PC-3 (cell line): ENCODE measurements at regions not wholly inside any gene's neighbourhood (a gene's known extent, or its start where the extent isn't known, plus 50 kb on each side); places are given as distances from the start of the nearest gene placed in this dataset.

Experiments
- ATAC-seq: fragments of 200-7000 bp; cut with Tn5 transposase; 2 replicates; pipeline ENCODE4 v1.9.1; 2020; ENCODE audit warnings: mild to moderate bottlenecking, moderate library complexity
- BruUV-seq: library from RNA; stranded (reverse); fragments of 400-500 nt; replicated peaks from 2 replicates; lab custom pipeline; 2021; lab: Mats Ljungman, UMichigan
- CTCF ChIA-PET: fragments of 300-600 bp; sonication (Branson Sonifier 250); formaldehyde crosslinking; loops from one replicate; lab custom pipeline; 2022; ENCODE audit warnings: antibody characterized with exemption; lab: Charles Lee
- POLR2A ChIA-PET: fragments of 300-600 bp; sonication (Branson Sonifier 250); formaldehyde crosslinking; loops from one replicate; lab custom pipeline; 2022; ENCODE audit warnings: antibody characterized with exemption; ENCODE audit not compliant: unreplicated experiment; lab: Charles Lee
- DNase-seq: peaks from one replicate; pipeline ENCODE4 v3.0.0-alpha.2; 2015
- H2AFZ ChIP-seq: fragments of 300-600 bp; sonication (generic); 2 replicates; pipeline ENCODE4 v1.6.0; 2016; ENCODE audit warnings: antibody characterized with exemption, low read length
- H3F3A ChIP-seq: fragments of 300-600 bp; sonication (generic); one replicate; pipeline ENCODE4 v1.6.0; 2017; ENCODE audit warnings: antibody characterized with exemption, low read length, control low read depth, mild to moderate bottlenecking; ENCODE audit not compliant: unreplicated experiment
- H3K27ac ChIP-seq: fragments of 300-600 bp; sonication (generic); 2 replicates; pipeline ENCODE4 v1.5.1; 2016; ENCODE audit warnings: mild to moderate bottlenecking, low read length
- H3K27me3 ChIP-seq: fragments of 300-600 bp; sonication (generic); 2 replicates; pipeline ENCODE4 v1.6.1; 2016; ENCODE audit warnings: low read length, mixed read lengths
- H3K36me3 ChIP-seq: fragments of 300-600 bp; sonication (generic); 2 replicates; pipeline ENCODE4 v1.6.1; 2016; ENCODE audit warnings: low read depth, mixed run types, low read length, mixed read lengths
- H3K4me1 ChIP-seq: fragments of 300-600 bp; sonication (generic); 2 replicates; pipeline ENCODE4 v1.5.1; 2016; ENCODE audit warnings: low read length; ENCODE audit not compliant: insufficient read depth
- H3K4me2 ChIP-seq: fragments of 300-600 bp; sonication (generic); 2 replicates; pipeline ENCODE4 v1.6.0; 2016; ENCODE audit warnings: low read length
- H3K4me3 ChIP-seq: fragments of 300-600 bp; sonication (generic); 2 replicates; pipeline ENCODE4 v1.5.1; 2016; ENCODE audit warnings: mild to moderate bottlenecking, low read length, mixed read lengths
- H3K79me2 ChIP-seq: fragments of 300-600 bp; sonication (generic); 2 replicates; pipeline ENCODE4 v1.6.1; 2017; ENCODE audit warnings: low read length, mixed read lengths
- H3K9ac ChIP-seq: fragments of 300-600 bp; sonication (generic); 2 replicates; pipeline ENCODE4 v1.6.0; 2016; ENCODE audit warnings: mild to moderate bottlenecking, low read length
- H3K9me2 ChIP-seq: fragments of 300-600 bp; sonication (generic); replicated peaks from 2 replicates; pipeline ENCODE4 v1.6.1; 2016; ENCODE audit warnings: mixed run types, low read length, mixed read lengths
- H3K9me3 ChIP-seq: fragments of 300-600 bp; sonication (generic); 2 replicates; pipeline ENCODE4 v1.6.1; 2016; ENCODE audit warnings: low read length, mixed read lengths
- H4K20me1 ChIP-seq: fragments of 300-600 bp; sonication (generic); 2 replicates; pipeline ENCODE4 v1.6.1; 2016; ENCODE audit warnings: low read length, mixed read lengths
- EZH2 ChIP-seq: fragments of 300-600 bp; sonication (generic); IDR thresholded peaks from one replicate; pipeline ENCODE4 v1.6.1; 2017; ENCODE audit warnings: antibody characterized with exemption, mild to moderate bottlenecking, low read length; ENCODE audit not compliant: unreplicated experiment
- EZH2phosphoT487 ChIP-seq: fragments of 300-600 bp; sonication (generic); IDR thresholded peaks from 2 replicates; pipeline ENCODE4 v1.6.1; 2018; ENCODE audit warnings: mild to moderate bottlenecking, antibody characterized with exemption, low read length, borderline replicate concordance
- intact Hi-C: fragments of 100-400 bp; cut with micrococcal nuclease; formaldehyde crosslinking; loops from 2 replicates; pipeline ENCODE4 v1.9.0; 2023
- TF ChIP-seq, protein P1 (sequence below): fragments of 300-600 bp; sonication (generic); conservative IDR thresholded peaks from 2 replicates; pipeline ENCODE4 v1.5.1; 2017; ENCODE audit warnings: antibody characterized with exemption, low read depth, mild to moderate bottlenecking, low read length

DNA sequence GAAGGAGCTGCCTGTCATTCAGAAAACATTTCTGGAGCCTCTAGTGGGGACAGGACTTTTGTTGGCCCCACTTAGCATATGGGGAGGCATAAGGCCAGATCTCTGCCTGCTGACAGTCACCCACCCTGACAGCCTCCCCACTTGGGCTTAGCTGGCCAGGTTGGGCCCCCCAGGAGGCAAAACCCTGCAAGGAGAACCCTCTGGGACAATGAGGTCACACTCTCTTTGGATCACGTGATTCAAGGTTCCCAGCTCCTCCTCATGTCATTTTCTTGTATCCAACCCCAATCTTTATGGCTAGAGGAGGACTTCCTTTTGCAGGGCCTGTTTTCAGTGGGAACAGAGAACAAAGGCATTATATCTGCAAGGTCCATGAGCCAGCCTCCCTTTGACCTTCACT lies 60.0 kb downstream of the NAV1 start:
- no peaks in the 10 kb centered on the region for H3K9me2 ChIP-seq
- intact Hi-C loops, result no loop called here
- H3K79me2 ChIP-seq, result no peaks in the 10 kb centered on the region
- no TSS peak for BruUV-seq
- CTCF ChIA-PET, result no interaction called here
- H3K9ac ChIP-seq, result no peak overlapping the region
- H2AFZ ChIP-seq, result no peak overlapping the region
- H3K27me3 ChIP-seq, result no peaks in the 10 kb centered on the region
- H3K27ac ChIP-seq, result no peak overlapping the region
- POLR2A ChIA-PET, result no interaction called here
- DNase-seq (no peak), ATAC-seq (no peak)
- no peaks in the 10 kb centered on the region for H3K9me3 ChIP-seq
- H4K20me1 ChIP-seq, result no peaks in the 10 kb centered on the region
- no peak overlapping the region for H3K4me2 ChIP-seq
- no peaks in the 10 kb centered on the region for H3K36me3 ChIP-seq
- H3K4me1 ChIP-seq, result peaks cover 30% of the 10 kb centered on the region
- H3F3A ChIP-seq, result no peaks in the 10 kb centered on the region
- TF ChIP-seq EZH2phosphoT487 (no peak), EZH2 (no peak)
- TF ChIP-seq, protein P1, sequence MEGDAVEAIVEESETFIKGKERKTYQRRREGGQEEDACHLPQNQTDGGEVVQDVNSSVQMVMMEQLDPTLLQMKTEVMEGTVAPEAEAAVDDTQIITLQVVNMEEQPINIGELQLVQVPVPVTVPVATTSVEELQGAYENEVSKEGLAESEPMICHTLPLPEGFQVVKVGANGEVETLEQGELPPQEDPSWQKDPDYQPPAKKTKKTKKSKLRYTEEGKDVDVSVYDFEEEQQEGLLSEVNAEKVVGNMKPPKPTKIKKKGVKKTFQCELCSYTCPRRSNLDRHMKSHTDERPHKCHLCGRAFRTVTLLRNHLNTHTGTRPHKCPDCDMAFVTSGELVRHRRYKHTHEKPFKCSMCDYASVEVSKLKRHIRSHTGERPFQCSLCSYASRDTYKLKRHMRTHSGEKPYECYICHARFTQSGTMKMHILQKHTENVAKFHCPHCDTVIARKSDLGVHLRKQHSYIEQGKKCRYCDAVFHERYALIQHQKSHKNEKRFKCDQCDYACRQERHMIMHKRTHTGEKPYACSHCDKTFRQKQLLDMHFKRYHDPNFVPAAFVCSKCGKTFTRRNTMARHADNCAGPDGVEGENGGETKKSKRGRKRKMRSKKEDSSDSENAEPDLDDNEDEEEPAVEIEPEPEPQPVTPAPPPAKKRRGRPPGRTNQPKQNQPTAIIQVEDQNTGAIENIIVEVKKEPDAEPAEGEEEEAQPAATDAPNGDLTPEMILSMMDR, result no peak
- H3K4me3 ChIP-seq, result no peak overlapping the region

DNA sequence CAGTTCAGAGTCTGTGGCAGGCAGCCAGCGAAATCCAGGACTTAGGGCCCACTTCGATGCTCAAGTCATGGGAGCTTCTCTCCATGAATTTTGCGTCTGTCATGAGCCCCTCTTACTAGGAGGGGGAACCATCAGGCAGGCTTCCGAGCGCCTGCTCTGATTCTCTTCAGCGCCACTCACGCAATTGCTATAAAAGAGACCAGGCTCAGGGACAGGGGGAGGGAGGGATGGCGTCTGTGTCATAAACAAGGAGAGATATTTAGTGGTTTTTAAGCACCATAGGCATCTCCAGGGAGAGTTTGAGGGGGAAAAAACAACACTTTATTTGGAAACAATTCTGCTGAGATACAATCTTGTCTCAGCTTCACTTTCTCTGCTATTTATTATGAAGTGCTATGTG lies 60.6 kb downstream of the NAV1 start:
- POLR2A ChIA-PET, result no interaction called here
- Histone ChIP-seq H2AFZ (no peak overlapping the region), H3K27ac (no peak overlapping the region), H3K4me2 (no peak overlapping the region), H3F3A (no peaks in the 10 kb centered on the region), H3K36me3 (no peaks in the 10 kb centered on the region), H3K9me3 (no peaks in the 10 kb centered on the region), H4K20me1 (no peaks in the 10 kb centered on the region), H3K9me2 (no peaks in the 10 kb centered on the region), H3K4me1 (peaks cover 30% of the 10 kb centered on the region), H3K9ac (no peak overlapping the region), H3K4me3 (no peak overlapping the region), H3K79me2 (no peaks in the 10 kb centered on the region), H3K27me3 (no peaks in the 10 kb centered on the region)
- TF ChIP-seq, protein P1, result no peak
- TF ChIP-seq EZH2phosphoT487 (no peak), EZH2 (no peak)
- no TSS peak for BruUV-seq
- ATAC-seq, result no peak
- no peak for DNase-seq
- intact Hi-C loops, result no loop called here
- CTCF ChIA-PET, result no interaction called here

DNA sequence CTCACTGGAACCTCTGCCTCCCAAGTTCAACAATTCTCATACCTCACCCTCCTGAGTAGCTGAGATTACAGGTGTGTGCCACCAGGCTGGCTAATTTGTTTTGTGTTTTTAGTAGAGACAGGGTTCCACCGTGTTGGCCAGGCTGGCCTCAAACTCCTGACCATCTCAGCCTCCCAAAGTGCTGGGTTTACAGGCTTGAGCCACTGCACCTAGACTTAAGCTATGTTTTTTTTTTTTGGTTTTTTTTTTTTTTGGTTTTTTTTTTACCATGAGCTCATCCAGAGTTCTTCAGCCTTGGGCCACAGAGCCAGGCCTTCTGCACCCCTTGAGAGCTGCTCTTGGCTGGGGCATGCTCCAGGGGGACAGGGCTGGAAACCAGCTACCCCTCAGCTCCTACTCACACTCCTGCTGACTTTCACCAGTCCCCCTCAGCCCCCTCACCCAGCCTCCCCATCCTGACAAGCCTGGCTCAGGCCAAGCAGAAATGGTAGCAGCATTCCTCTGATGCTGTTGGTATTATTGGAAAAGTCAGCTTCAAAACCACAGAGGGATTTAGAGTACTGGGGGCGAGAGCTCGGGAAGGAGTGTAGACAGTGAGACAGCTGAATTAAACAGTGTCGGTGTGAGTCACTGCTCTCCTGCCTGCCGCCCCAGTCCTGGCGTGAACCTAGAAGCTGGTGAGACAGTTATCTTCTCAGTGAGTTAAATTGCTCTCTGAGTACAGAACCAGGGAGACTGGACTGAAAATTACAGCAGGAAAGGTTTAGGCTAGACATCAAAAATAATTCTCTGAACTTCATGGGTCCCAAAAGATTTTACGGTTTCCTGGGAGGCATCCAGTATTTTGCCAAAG lies 63.7 kb downstream of the NAV1 start:
- Histone ChIP-seq H4K20me1 (no peaks in the 10 kb centered on the region), H3K4me2 (peak overlapping the region; percentile 67), H3K9me2 (no peaks in the 10 kb centered on the region), H3K9me3 (no peaks in the 10 kb centered on the region), H3K4me3 (no peak overlapping the region), H3K9ac (no peak overlapping the region), H3K79me2 (no peaks in the 10 kb centered on the region), H2AFZ (no peak overlapping the region), H3K27ac (no peak overlapping the region), H3F3A (no peaks in the 10 kb centered on the region), H3K27me3 (no peaks in the 10 kb centered on the region), H3K36me3 (no peaks in the 10 kb centered on the region), H3K4me1 (peaks cover 26% of the 10 kb centered on the region)
- BruUV-seq, result no TSS peak
- ATAC-seq, result peak; percentile 90
- CTCF ChIA-PET, result interaction anchor here (0.6 kb wide), 1 partner anchor 32 kb away, joined by 6 read pairs; no protein-coding TSS in a partner anchor
- TF ChIP-seq EZH2 (no peak), EZH2phosphoT487 (no peak)
- TF ChIP-seq, protein P1, result no peak
- peak; percentile 59 for DNase-seq
- intact Hi-C loops, result no loop called here
- POLR2A ChIA-PET, result no interaction called here
